GM20000 (cell line): ENCODE measurements at regions not wholly inside any gene's neighbourhood (a gene's known extent, or its start where the extent isn't known, plus 50 kb on each side); places are given as distances from the start of the nearest gene placed in this dataset.
"Not testable (repeated sequence)": the region's sequence is repeated elsewhere in the genome, so short reads cannot be mapped to it uniquely, and the experiment has no call there.

Source experiments
- DNase-seq: peaks from one replicate; pipeline ENCODE4 v3.0.0; 2012; ENCODE audit warnings: low spot score
- CTCF ChIP-seq: IDR thresholded peaks from 2 replicates; pipeline ENCODE4 v1.5.1; 2012; ENCODE audit warnings: mild to moderate bottlenecking, control low read depth; ENCODE audit errors: extremely low read depth, missing control alignments

- no peak for TF ChIP-seq CTCF
- DNase-seq: no peak
These were observed 247.1 kb downstream of the SLCO4C1 start for GRCh38 chr5:102048940-102049339.

GRCh38 chr5:102047073-102047472 is 249.0 kb downstream of the SLCO4C1 start:
- not testable (repeated sequence) for DNase-seq

- no peak for DNase-seq
These were observed 255.8 kb downstream of the SLCO4C1 start for GRCh38 chr5:102040326-102040725.

GRCh38 chr5:102036927-102037326 is 259.2 kb downstream of the SLCO4C1 start:
- no peak for DNase-seq
- TF ChIP-seq CTCF: no peak

More at GRCh38 chr5:102040326-102040725, 255.8 kb downstream of the SLCO4C1 start:
- no peak for TF ChIP-seq CTCF

- DNase-seq: no peak
- TF ChIP-seq CTCF: no peak
These were observed 264.4 kb downstream of the SLCO4C1 start for GRCh38 chr5:102031711-102032110.

- DNase-seq: no peak
- no peak for TF ChIP-seq CTCF
These were observed 277.4 kb downstream of the SLCO4C1 start for GRCh38 chr5:102018690-102019089.

- no peak for TF ChIP-seq CTCF
- no peak for DNase-seq
These were observed 277.8 kb downstream of the SLCO4C1 start for GRCh38 chr5:102018279-102018678.

GRCh38 chr5:102014371-102014770 is 281.7 kb downstream of the SLCO4C1 start:
- no peak for TF ChIP-seq CTCF
- no peak for DNase-seq
